Activated CD4-positive, CD25-positive, alpha-beta regulatory T cell treated with anti-CD3 and anti-CD28 coated beads, Interleukin-2, amount 50 U/mL, for 72 hours (primary cell): ENCODE measurements at regions not wholly inside any gene's neighbourhood (a gene's known extent, or its start where the extent isn't known, plus 50 kb on each side); places are given as distances from the start of the nearest gene placed in this dataset.
A peak's percentile ranks its signal among the peaks of the same experiment; 100 is the strongest.
"Not testable (repeated sequence)": the region's sequence is repeated elsewhere in the genome, so short reads cannot be mapped to it uniquely, and the experiment has no call there.

ENCODE experiments used
- DNase-seq: peaks from one replicate; pipeline ENCODE4 v3.0.0; 2021

- no peak for DNase-seq
These were observed 811.8 kb downstream of the RAB28 start for GRCh38 chr4:12672303-12672702.

- DNase-seq: no peak
These were observed 826.0 kb downstream of the RAB28 start for GRCh38 chr4:12658146-12658545.

GRCh38 chr4:12651876-12652275 is 832.3 kb downstream of the RAB28 start:
- DNase-seq: no peak

DNA sequence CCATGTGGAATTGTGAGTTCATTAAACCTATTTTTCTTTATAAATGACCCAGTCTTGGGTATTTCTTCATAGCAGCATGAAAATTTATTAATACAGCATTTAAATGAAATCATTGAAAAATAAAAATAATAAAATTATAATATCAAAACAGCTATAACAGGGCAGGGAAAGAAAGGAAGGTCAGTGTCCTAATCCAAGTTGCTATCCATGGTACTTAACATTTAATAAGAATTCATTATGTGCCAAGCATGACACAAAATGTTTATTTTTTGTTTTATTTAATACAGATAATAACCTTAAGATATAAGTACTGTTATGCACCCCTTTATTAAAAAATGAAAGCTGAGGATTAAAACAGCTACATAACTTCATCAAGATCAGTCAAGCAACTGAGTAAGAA is 838.4 kb downstream of the RAB28 start:
- no peak for DNase-seq

DNA sequence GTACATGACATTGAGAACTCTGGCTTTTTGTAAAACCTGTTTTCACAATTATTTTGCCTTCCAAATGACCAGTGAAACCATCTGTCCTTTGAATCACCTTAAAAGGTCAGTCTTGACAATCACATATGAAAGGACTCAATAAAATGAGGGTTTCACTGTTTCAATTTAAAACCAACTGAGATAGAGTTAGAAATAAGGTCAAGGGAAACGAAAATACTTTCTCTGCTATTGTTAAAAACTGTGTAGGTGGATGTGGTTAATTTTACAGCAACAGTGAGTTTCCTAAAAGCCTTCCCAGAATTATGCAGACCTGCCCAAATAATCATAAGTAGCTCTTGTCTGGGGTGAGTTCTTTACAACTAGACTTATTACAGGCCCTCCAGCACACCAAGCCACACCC is 839.9 kb downstream of the RAB28 start:
- no peak for DNase-seq

DNA sequence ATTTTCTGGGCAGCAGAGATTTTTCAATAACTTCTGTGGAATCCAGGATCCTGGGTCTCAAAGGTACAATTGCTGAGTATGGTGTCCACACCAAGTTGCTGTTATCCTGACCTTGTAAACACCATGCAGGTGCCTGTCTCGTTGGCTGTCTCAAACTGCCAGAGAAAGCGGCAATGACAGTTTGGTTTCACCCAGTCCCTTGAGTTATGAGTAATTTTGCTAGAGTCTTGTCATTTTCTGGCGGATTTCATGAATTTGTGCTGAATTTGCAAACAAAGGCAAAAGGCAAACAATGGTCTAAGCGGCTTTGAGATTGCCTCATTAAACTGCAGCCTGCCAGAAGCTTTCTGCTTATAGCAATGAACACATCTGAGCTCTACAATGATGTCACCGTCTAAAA is 847.9 kb downstream of the RAB28 start:
- DNase-seq: no peak

DNA sequence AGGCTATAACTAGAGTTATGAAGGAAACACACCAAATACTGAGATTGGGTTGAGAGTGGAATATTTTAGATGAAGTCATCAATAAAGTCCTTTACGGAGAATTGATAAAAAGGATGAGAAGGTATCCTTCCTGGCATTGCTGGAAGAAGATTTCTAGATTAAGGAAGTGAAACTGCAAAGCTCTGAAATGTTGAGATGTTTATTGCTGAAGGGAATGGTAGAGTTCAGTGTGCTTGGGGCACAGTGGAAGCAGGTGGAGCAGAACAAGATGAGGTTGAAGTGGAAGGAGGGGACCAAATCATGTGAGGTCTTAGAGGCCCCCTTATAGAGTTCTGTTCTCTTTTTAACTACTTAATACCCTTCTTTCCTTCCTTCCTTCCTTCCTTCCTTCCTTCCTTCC is 848.5 kb downstream of the RAB28 start:
- no peak for DNase-seq

- peak; percentile 74 for DNase-seq
These were observed 851.0 kb downstream of the RAB28 start for GRCh38 chr4:12633053-12633651.

GRCh38 chr4:12615822-12616221 is 868.3 kb downstream of the RAB28 start:
- no peak for DNase-seq

- DNase-seq: no peak
These were observed 871.3 kb downstream of the RAB28 start for GRCh38 chr4:12612876-12613275.

DNA sequence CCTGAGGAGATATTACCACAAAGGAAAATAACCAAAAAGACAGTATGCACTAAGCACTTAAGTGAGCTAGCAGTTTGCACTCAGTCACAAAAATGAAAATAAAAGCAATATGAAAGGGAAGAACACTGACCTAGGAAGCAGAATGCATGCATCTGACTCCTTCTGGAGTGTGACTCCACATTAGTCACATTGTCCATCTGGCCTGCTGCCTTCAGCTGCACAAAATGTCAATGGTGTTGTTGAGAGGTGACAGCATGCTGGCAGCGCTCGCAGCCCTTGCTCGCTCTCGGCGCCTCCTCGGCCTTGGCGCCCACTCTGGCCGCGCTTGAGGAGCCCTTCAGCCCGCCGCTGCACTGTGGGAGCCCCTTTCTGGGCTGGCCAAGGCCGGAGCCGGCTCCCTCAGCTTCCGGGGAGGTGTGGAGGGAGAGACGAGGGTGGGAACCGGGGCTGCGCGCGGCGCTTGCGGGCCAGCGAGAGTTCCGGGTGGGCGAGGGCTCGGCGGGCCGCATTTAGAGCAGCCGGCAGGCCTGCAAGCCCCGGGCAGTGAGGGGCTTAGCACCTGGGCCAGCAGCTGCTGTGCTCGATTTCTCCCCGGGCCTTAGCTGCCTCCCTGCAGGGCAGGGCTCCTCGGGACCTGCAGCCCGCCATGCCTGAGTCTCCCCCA is 874.8 kb downstream of the RAB28 start:
- DNase-seq: not testable (repeated sequence)

DNA sequence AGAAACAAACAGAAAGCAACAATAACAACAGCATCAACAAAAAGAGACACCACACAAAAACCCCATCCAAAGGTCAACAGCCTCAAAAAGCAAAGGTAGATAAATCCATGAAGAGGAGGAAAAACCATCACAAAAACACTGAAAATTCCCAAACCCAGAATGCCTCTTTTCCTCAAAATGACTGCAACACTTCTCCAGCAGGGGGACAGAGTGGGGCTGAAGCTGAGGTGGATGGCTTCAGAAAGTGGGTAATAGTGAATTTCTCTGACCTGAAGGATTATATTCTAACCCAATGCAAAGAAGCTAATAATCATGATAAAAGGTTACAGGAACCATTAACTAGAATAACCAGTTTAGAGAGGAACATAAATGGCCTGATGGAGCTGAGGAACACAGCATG is 888.2 kb downstream of the RAB28 start:
- DNase-seq: no peak

DNA sequence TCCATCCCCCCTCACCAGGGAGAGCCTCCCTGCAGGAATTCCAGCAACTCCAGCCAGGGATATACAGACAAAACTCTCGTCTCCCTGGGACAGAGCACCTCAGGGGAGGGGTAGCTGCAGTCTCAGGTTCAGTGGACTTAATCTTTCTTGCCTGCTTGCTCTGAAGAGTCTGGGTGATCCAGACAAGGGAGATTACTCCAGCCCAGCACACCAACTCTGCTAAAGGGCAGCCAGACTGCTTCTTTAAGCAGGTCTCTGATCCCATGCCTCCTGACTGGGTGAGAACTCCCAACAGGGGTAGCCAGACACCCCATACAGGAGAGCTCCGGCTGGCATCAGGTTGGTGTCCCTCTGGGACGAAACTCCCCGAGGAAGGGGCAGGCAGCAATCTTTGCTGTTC is 888.7 kb downstream of the RAB28 start:
- no peak for DNase-seq

GRCh38 chr4:12588582-12588981 is 895.6 kb downstream of the RAB28 start:
- DNase-seq: no peak

DNA sequence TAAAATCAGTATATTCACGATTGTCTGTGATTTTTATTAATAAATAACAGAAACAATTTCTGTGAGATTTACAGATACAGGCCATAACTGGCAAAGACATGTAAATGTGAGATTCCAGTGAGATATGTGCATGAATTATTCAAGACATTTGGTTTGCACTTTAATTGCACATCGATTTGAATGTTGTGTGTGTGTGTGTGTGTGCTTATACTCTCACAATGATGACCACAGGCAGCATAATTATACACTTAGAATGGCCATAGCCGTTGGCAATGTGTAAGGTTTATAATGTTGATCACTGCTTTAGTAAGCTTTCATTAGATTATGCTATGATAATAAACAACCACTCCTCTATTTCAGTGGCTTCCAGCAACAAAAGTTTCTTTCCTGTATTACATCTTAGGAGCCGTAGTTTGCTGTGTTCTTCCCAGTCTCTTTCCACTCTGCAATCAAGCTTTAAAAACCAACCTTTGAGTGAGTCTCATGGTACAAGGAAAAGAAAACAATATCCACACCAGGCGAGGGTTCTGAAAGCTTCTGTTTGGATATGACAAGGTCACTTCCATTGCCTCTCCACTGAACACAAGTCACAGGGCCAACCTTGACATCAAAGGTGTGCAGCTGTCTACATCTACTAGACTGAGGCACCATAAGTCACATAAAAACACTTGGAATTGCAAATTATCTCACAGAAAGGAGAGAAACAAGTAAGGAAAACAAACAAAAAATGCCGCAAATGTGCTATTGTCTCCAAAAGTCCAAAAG is 897.7 kb downstream of the RAB28 start:
- DNase-seq: no peak

- DNase-seq: no peak
These were observed 899.8 kb downstream of the RAB28 start for GRCh38 chr4:12584116-12584875.

- no peak for DNase-seq
These were observed 900.9 kb downstream of the RAB28 start for GRCh38 chr4:12583275-12583674.

- DNase-seq: no peak
These were observed 903.4 kb downstream of the RAB28 start for GRCh38 chr4:12580787-12581186.

DNA sequence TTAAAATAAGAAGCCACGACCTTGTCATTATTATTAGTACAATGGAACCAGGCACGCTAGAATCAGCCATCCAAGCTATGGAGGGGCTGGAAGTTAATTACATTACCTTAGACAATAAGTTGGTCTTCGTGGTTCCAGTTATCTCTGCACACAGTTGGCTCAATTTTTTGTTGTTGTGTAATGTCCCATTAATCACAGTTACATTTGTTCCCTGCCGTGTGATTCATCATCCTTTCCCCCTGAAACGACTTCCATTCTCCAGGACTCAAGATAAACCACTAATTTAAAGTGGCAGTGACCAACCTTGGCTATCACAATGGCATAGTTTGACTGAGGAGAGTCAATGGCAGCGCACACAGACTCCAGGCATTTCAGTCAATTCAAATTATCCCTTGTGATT is 905.0 kb downstream of the RAB28 start:
- no peak for DNase-seq

DNA sequence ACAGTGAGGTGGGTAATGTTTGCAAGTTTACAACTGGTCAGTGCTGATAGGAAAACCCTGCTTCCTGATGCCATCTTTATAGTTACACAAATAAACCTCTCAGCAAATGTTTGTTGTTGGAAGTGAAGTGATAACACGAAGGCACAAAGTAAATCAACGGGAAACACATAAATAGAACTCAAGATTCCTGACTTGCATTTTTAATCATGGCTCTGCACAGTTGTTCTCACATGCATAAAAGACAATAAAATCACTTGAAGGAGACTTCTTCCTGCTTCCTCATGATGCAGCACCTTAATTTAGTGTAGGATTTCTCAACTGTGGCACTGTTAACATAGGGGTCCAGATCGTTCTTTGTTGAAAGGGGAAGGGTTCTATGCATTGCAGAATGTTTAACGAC is 907.7 kb downstream of the RAB28 start:
- DNase-seq: no peak

- DNase-seq: no peak
These were observed 910.4 kb downstream of the RAB28 start for GRCh38 chr4:12573716-12574115.

GRCh38 chr4:12562476-12563140 is 921.5 kb downstream of the RAB28 start:
- no peak for DNase-seq

- DNase-seq: no peak
These were observed 922.1 kb downstream of the RAB28 start for GRCh38 chr4:12562021-12562420.
